GM18517 (cell line): ENCODE measurements at regions not wholly inside any gene's neighbourhood (a gene's known extent, or its start where the extent isn't known, plus 50 kb on each side); places are given as distances from the start of the nearest gene placed in this dataset.

ENCODE experiments used
- ATAC-seq: cut with Tn5 transposase; IDR thresholded peaks from one replicate; pipeline ENCODE4 v1.9.1; 2021; ENCODE audit warnings: mild to moderate bottlenecking, moderate library complexity; ENCODE audit not compliant: unreplicated experiment

- ATAC-seq = no peak
Observed at GRCh38 chr11:119496997-119497396, 74.0 kb upstream of the THY1 start.

- no peak for ATAC-seq
Observed at GRCh38 chr11:119496469-119496868, 73.5 kb upstream of the THY1 start.

- no peak for ATAC-seq
Observed at GRCh38 chr11:119493712-119494111, 70.7 kb upstream of the THY1 start.

GRCh38 chr11:119491753-119492510 is 69.0 kb upstream of the THY1 start:
- ATAC-seq = no peak

- ATAC-seq = no peak
Observed at GRCh38 chr11:119490253-119491006, 67.5 kb upstream of the THY1 start.

GRCh38 chr11:119489087-119489486 is 66.1 kb upstream of the THY1 start:
- no peak for ATAC-seq

GRCh38 chr11:119488256-119488995 is 65.5 kb upstream of the THY1 start:
- no peak for ATAC-seq

GRCh38 chr11:119486691-119487259 is 63.8 kb upstream of the THY1 start:
- no peak for ATAC-seq

GRCh38 chr11:119486016-119486415 is 63.0 kb upstream of the THY1 start:
- ATAC-seq = no peak

GRCh38 chr11:119484741-119485605 is 62.0 kb upstream of the THY1 start:
- no peak for ATAC-seq

GRCh38 chr11:119483881-119484371 is 61.0 kb upstream of the THY1 start:
- no peak for ATAC-seq

- no peak for ATAC-seq
Observed at GRCh38 chr11:119483341-119483880, 60.4 kb upstream of the THY1 start.

- no peak for ATAC-seq
Observed at GRCh38 chr11:119482521-119483011, 59.6 kb upstream of the THY1 start.

GRCh38 chr11:119481667-119482400 is 58.9 kb upstream of the THY1 start:
- ATAC-seq = no peak

GRCh38 chr11:119481021-119481666 is 58.2 kb upstream of the THY1 start:
- no peak for ATAC-seq

- ATAC-seq = no peak
Observed at GRCh38 chr11:119480380-119481020, 57.5 kb upstream of the THY1 start.

GRCh38 chr11:119479685-119480275 is 56.8 kb upstream of the THY1 start:
- ATAC-seq = no peak
